HG03575 (cell line): ENCODE measurements at regions not wholly inside any gene's neighbourhood (a gene's known extent, or its start where the extent isn't known, plus 50 kb on each side); places are given as distances from the start of the nearest gene placed in this dataset.
"Not testable (repeated sequence)": the region's sequence is repeated elsewhere in the genome, so short reads cannot be mapped to it uniquely, and the experiment has no call there.

Experiments
- ATAC-seq: cut with Tn5 transposase; IDR thresholded peaks from one replicate; pipeline ENCODE4 v1.9.1; 2021; ENCODE audit not compliant: unreplicated experiment, insufficient number of reproducible peaks, low FRiP score; ENCODE audit errors: extremely low read depth

DNA sequence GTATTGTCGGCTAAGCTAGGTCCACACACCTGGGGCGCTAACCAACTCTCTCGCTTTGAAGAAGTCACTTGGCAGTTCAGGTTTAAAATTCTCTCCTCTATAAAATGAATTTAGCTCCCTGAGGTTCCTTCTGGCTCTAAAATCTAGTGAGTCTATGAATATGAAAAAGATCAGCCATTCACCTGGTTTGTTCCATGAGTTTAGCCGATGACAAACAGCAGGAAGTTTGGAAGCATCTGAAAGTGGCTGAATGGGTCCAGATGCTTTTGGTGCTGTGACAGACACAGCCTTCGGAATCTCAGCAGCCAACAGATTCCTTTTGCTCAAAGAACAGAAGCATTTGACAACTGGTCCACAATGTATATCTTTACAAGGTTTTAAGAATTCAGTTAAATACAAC lies 73.4 kb upstream of the FOXN3 start:
- ATAC-seq: no peak

DNA sequence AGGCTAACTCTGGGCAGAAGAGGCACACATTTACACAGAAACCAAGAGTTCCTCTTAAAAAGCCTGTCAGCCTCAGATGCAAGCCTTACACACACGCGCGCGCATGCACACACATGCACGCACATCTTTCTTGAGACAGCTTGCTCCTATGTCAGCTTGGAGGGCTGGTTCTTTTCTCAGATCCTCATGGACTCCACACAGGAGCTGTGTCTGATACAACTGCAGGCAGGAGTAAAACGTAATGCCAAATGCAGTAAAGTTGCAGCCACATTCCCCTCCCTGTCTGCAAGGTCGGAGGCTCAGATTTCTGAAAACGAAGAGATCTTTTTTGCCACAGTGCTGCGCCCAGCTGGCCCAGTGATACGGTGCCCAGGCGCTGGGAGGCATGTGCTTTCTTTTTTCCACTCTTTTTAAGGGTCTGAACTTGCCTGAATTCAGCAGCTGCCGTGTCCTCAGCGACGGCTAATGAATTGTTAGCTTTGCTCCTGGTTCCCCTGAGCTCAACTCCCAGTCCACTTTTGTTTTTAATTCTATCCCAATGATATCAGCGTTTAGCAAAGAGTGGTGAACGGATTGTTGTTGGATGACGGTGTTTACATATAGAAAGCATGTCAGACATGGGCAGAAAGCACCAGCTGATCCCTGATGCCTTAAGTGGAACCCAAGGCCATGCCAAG lies 72.9 kb upstream of the FOXN3 start:
- no peak for ATAC-seq

DNA sequence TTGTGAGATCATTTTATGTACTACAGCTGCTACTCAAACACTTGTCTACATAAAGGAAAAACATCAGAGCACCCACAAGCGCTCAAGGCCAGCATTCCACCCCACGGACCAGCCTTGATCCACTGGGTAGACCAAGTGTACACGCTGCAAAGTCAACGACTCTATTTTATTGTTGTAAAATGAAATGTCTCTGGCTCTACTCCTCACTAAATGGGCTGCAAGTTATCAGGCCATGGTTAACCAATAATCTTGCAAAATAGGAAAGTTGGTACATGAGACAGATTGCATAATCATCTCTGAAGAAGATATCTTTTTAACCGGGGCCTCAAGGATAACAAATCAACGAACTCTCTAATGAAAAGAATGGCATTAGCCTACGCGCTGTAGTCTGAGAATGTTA lies 69.9 kb upstream of the FOXN3 start:
- ATAC-seq: no peak

DNA sequence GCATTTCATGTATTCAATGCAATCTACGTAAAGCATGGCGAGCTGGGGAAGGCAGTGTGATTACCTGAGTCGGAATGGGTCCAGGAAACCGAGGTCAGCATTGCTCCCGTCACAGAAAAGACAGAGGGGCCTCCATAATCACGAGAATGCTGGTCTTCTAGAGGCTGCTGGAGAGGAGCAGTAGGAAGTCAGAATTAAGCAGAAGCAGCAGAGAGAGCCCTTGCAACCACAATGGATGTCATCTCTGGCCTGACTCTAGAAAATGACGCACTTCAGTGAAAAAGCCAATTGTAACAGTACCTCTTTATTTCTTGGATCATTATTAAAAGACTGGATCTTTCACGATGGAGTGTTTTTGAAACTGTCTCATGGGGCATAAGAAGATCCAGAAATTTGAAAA lies 69.5 kb upstream of the FOXN3 start:
- ATAC-seq: no peak

DNA sequence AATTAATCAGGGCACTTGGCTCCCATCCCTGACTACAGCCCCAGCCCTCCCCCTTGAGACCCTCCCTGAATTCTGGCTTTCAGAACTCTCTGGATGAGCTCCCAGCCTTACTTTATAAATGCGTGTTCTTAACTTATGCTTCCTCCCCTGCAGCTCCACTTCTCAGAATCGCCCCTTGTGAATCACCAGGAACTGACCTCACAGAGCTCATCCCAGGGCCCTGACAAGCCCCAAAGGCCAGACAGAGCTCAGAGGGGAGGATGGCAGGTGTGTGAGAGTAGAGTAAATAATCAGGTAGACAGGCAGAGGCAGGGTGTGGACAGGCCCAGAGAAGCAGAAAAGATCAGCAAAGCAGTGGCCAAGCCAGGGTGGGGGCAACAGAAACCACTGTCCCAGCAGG lies 68.2 kb upstream of the FOXN3 start:
- no peak for ATAC-seq

DNA sequence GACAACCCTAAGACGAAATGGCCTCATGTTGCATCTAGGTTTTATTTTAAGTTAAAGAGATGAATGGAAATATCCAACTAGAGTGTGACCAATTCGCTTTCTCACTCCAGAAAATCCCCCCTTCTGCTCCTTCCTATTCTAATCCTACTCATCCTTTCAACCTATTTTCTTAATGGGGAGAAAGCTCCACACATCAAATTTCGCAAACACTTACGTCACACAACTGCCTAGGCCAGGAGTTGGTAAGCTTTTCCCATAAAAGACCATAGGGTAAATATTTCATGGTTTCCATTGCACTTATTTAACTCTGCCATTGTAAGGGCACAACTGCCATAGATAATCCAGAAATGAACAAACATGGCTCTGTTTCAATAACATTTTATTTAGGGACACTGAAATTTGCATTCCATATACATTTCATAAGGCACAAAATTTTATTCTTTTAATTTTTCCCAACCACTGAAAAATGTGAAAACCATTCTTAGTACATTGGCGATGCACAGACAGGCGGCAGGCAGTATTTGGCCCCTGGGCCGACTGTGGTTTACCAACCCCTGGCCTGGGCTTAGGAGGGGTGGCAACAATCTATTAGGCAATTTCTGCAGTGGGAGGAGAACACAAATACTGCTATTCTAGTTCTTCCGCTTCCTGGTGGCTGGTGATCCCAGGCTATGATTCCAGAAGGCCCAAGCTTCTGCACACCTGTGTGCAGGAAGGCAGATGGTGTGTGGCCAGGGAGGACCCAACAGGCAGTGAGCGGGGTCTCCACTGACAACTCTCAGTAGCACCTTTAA lies 67.2 kb upstream of the FOXN3 start:
- no peak for ATAC-seq

DNA sequence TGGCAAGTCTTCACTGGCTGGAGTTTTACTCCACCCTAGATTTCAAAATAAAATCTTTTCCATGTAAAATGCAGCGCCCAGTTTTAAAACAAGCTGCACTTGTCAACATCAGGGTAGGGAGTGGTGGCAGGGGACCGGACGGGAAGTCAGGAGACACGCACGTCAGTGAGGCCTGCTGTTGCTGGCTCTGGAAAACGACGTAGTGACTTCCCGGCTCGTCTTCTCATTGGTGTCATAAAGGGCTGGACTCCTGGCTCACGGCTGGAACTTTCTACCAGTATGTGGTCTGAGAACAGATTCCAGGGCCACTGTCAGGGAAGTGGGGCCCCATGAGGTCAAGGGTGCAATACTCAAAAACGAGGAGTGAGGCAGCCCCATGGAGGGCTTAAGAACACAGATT lies 64.2 kb upstream of the FOXN3 start:
- ATAC-seq: no peak

DNA sequence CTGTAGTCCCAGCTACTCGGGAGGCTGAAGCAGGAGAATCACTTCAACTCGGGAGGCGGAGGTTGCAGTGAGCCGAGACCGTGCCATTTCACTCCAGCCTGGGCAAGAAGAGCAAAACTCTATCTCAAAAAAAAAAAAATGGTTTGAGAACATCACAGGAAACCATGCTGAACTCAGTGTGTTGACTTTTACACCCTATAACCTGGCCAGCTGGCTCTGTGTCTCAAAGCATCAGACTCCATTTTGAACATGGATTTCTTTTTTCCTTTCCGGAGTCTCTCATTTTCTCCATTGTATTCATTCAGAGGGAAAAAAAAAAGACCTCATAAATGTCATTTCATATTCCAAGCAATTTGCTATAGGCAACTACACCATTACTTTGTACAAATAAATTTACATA lies 63.2 kb upstream of the FOXN3 start:
- no peak for ATAC-seq

DNA sequence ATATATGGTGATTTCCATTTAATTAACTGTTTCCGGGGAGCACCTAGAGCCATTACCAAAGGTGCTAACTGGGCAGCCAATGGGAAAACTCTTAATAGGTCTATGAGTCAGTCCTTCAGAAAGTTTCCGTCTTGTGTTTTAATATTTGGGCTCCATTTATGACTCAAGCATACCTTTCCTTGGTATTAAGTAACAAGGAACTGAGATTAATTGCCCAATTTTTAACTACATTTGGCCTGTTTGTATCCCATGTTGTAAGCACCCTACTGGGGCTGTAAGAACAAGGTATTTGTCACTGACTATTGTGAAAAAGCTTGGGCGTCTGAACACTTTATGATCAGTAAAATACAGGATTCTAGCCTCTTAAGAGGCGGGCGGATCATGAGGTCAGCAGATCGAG lies 62.8 kb upstream of the FOXN3 start:
- ATAC-seq: no peak

DNA sequence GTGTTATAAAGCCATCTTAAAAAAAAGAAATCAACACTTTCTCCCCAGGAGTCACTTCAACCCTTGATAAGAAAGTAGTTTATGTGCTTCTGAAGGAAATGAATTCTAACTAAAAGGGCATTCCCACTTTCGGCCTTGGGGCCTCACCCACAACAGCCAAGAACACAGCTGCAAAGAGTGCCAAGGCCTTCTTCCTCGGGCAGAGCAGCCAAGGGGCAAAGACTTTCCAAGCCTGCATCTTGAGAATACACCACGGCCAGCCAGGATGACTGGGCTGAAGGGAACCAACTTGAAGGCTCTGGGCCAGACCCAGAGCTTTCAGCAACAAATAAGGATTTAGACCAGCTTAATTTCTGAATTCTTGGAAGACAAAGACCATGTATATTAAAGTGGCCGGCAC lies 60.4 kb upstream of the FOXN3 start:
- ATAC-seq: no peak

DNA sequence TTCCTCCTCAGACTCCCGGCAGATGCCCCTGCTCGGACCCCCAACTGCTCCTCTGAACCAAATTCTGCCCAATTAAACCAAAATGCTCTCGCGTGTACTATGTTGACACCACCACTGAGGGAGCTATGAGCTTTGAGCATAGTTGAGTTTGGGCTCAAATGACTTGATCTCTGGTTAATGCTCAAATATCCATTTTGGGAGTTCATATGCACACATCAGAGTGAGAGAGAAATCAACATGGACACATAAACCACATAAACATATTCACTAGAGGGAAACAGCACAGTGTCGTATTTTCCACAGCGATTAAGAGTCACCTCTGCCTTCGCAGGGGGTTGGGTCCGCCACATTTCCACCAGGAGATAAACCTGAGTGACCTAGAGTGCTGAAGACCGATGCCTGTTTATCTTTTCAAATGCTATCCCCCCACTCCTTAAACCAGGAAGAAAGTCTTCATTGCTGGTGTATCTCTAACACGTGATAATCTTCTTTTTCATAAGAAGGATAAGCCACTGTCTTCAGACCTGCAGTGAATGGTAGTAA lies 59.4 kb upstream of the FOXN3 start:
- ATAC-seq: no peak

DNA sequence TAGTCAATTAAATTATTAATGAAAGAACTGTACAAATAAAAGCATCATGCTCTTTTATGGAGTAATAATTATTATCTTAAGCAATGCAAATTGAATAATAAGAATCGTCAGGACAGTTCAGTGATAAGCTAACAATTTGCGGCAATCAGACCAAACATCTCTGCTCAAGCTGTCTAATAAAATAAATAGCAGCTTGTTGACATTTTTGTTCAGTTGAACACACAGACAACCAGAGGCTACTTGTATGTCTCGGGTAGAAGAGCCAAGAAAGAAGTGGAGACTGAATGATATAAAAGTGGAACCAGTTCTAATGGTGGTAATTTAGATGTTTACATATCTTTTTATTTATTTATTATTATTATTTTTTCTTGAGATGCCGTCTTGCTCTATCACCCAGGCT lies 57.4 kb upstream of the FOXN3 start:
- ATAC-seq: no peak

DNA sequence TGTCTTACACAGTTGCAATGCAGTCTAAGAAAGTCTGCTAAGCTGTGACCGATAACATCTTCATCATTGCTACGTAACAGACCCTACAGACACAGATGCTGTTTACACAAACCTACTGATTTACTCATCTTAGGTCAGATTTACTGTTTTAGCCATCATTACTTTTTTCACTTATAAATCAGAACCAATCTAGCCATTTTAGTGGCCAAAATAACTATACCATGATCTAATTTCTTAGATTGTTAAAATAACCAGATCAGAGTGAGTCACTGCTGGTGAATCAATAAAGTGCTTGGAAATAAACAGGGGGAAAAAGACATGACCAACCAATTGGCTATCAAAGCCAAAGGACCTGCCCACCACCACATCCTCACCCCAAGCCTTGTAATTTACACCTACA lies 57.0 kb upstream of the FOXN3 start:
- ATAC-seq: no peak

DNA sequence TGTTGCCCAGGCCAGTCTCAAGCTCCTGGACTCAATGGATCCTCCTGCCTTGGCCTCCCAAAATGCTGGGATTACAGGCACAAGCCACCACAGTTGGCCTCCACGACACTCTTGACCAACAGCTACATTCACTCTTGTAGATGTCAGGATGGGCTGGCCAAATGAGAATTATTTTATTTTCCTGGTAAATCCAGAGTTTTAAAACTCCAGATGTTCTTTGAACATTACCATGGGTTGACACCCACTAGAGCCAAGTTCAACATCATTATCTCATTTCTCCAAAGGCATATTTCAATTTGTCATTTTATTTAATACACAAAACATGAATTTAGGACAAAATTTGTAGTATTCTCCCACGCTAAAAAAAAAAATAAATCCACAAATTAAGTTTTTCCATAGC lies 56.5 kb upstream of the FOXN3 start:
- ATAC-seq: no peak

DNA sequence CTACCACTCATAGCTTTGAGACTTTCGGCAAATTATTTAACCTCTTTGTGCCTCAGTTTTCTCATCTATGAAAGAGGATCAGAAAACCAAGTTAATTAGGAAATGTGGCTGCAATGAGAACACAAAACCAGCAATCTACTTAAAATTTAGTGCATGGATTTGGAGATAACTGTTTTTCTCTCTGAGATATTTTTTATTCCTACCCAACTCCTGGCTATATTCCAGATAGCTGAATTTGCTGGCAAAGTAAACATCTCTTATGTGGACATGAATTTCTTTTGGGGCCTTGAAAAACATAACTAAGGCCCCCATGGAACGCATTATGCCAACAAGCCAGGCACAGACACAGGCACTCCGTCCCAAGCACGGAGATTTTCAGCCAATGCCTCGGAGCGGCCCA lies 53.4 kb upstream of the FOXN3 start:
- ATAC-seq: no peak

DNA sequence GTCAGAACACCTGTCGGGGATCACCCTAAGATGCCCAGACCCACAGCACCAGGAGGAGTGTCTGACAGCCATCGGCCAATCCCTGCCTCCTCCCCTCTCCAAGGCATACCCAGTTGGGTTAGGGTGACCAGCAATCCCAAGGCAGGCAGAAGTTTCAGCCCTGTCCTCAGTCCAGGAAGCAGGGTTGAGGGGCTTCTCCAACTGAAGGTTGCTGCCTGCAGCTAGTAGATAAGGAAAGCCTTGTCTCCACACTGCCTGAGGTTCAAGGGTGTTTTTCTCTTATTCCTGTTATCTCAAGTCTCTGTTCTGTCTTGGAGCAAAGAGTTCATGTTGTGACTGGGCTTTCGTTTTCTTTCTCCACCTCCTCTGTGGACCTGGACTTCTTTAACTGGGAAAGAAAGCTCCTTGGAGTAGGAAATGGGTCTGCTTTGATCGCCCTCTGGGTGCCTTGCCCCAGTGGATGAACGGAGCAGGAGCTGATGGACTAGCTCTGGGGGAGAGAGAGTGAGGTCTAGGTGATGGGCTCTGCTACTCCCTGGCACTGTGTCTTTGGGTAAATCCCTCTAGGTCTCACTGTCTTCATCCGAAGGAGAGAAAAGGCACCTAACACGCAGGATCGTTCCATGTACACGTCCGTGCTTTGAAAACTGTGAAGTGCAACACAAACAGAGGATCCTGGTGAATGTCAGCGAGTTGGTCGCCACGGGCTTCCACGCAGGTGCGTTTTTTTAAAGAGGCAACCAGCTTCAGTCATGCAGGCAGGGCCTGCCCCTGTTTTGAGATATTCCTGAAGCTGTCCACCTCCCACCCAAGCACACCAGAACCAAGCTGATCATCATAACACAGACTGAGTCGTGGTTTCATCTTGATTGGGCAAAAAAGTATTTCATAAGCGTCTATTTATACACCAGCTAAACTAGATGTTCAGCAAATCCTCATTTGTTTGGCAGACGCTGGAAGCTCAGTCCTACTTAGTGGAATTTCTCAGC lies 52.5 kb upstream of the FOXN3 start:
- ATAC-seq: no peak

DNA sequence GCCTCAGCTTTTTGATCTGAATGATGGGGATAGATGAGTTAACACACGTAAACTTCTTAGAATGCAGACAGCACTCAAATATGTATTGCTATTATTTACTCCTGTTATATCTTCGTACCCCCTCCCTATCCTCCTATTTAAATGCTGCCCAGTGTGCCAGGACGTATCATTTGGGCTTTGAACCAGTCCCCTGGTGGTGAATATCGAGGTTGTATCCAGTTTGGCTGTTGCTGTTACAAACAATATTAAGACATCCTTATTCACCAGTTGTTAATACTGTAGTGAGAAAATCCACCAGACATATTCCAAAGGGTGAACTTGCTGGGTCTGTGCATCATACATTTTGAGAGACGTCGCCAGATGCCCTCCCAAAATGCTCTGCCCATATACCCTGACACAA lies 51.5 kb upstream of the FOXN3 start:
- ATAC-seq: no peak

DNA sequence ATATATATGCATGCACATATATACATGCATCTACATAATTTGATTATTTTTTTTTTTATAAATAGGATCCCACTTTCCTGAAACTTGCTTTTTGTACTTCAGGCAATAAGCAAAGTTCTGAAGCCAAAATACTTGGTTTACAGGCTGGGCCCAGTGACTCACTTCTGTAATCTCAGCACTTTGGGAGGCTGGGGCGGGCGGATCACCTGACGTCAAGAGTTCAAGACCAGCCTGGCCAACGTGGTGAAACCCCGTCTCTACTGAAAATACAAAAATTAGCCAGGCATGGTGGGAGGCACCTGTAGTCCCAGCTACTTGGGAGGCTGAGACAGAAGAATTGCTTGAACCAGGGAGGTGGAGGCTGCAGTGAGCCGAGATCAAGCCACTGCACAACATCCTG lies 51.0 kb upstream of the FOXN3 start:
- not testable (repeated sequence) for ATAC-seq

DNA sequence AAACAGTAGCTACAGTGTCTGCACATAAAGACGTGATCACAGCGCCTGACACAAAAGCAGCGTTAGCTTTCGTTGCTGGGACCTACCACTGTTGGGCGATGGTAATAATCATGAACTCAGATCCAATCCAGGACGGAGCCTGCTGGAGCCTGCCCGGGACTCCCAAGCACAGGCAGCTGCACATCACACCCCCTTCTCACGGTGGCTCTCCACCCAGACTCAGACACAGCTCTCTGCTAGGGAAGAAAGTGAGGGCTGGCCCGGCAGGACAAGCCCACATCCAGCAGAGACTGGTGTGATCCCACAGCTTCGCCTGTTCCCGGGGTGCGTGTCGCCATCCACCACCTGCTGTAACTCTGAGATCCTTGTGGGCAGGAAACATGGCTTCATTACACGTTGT lies 49.9 kb upstream of the FOXN3 start:
- no peak for ATAC-seq
